Lower leg skin (tissue), 4 donors: ENCODE measurements at regions not wholly inside any gene's neighbourhood (a gene's known extent, or its start where the extent isn't known, plus 50 kb on each side); places are given as distances from the start of the nearest gene placed in this dataset.
"Not testable (repeated sequence)": the region's sequence is repeated elsewhere in the genome, so short reads cannot be mapped to it uniquely, and the experiment has no call there.

Experiments used
- DNase-seq, 2 donors: peaks; one replicate each; pipeline ENCODE4 v3.0.0-alpha.2; 2019; ENCODE audit warnings: low spot score in 2 of 2
- H3K4me3 ChIP-seq: fragments of 200-600 bp; sonication (generic); 2 replicates; pipeline ENCODE4 v1.5.1; 2017; ENCODE audit warnings: mild to moderate bottlenecking, low read depth; ENCODE audit not compliant: poor library complexity, severe bottlenecking
- CTCF ChIP-seq, 3 donors: fragments of 450-650 bp; IDR thresholded peaks; one replicate each; pipeline ENCODE4 v1.5.1; 2016; ENCODE audit warnings: antibody characterized with exemption in 3 of 3, mild to moderate bottlenecking in 3 of 3, moderate library complexity in 2 of 3
- POLR2A ChIP-seq, 2 donors: fragments of 450-650 bp; IDR thresholded peaks; one replicate each; pipeline ENCODE4 v1.6.1; 2016 to 2017; ENCODE audit warnings: antibody characterized with exemption in 2 of 2, mild to moderate bottlenecking in 1 of 2, moderate library complexity in 1 of 2
- WGBS, 2 donors: methylation state at CpG; one replicate each; pipeline ENCODE4 v1.1.5; 2018; 5-methylcytosine and 5-hydroxymethylcytosine counted together
- intact Hi-C: fragments of 100-400 bp; cut with DNase I; formaldehyde crosslinking; loops from one replicate; pipeline ENCODE4 v1.15.0; 2023; ENCODE audit warnings: low total_unique reads

- DNase-seq, result no peak
- WGBS, 2 donors, result 62 to 65% methylated on average over 2 of the region's 2 CpGs
- no peak overlapping the region for H3K4me3 ChIP-seq
- intact Hi-C loops, result no loop called here
- no peak for TF ChIP-seq CTCF (IDR thresholded peaks at IDR 0.05)
These were observed 355.1 kb downstream of the PAX1 start for GRCh38 chr20:22060610-22061009.

GRCh38 chr20:22058746-22059145 is 353.3 kb downstream of the PAX1 start:
- intact Hi-C loops, result no loop called here
- H3K4me3 ChIP-seq, result no peak overlapping the region
- TF ChIP-seq POLR2A (IDR thresholded peaks at IDR 0.05), result no peak
- TF ChIP-seq CTCF (IDR thresholded peaks at IDR 0.05), result no peak
- DNase-seq, result no peak

- TF ChIP-seq POLR2A (IDR thresholded peaks at IDR 0.05) (no peak), CTCF (IDR thresholded peaks at IDR 0.05) (no peak)
- intact Hi-C loops, result no loop called here
- no peak overlapping the region for H3K4me3 ChIP-seq
- DNase-seq, result no peak
- WGBS, 2 donors, result 63 to 77% methylated on average over 1 of the region's 1 CpG
These were observed 350.5 kb downstream of the PAX1 start for GRCh38 chr20:22055981-22056380.

GRCh38 chr20:22052025-22052650 is 346.7 kb downstream of the PAX1 start:
- 94 to 97% methylated on average over 1 of the region's 1 CpG for WGBS, 2 donors
- intact Hi-C loops, result no loop called here
- no peak overlapping the region for H3K4me3 ChIP-seq
- no peak for DNase-seq
- TF ChIP-seq POLR2A (IDR thresholded peaks at IDR 0.05), result no peak
- no peak for TF ChIP-seq CTCF (IDR thresholded peaks at IDR 0.05)

GRCh38 chr20:22045956-22046507 is 340.6 kb downstream of the PAX1 start:
- not testable (repeated sequence) for DNase-seq, H3K4me3 ChIP-seq
- 56 to 67% methylated on average over 12 to 13 of the region's 13 CpGs for WGBS, 2 donors
- intact Hi-C loops, result loop anchor here (2.0 kb wide), 1 partner anchor 45 kb away; no protein-coding TSS in a partner anchor

GRCh38 chr20:22027423-22027822 is 322.0 kb downstream of the PAX1 start:
- no peak for TF ChIP-seq POLR2A (IDR thresholded peaks at IDR 0.05)
- no peak for TF ChIP-seq CTCF (IDR thresholded peaks at IDR 0.05)
- intact Hi-C loops, result no loop called here
- H3K4me3 ChIP-seq, result no peak overlapping the region
- 53 to 57% methylated on average over 1 of the region's 1 CpG for whole genome bisulfite sequencing, 2 donors
- DNase-seq, result no peak
